ENCODE measurements at regions not wholly inside any gene's neighbourhood (a gene's known extent, or its start where the extent isn't known, plus 50 kb on each side); places are given as distances from the start of the nearest gene placed in this dataset.

DNA sequence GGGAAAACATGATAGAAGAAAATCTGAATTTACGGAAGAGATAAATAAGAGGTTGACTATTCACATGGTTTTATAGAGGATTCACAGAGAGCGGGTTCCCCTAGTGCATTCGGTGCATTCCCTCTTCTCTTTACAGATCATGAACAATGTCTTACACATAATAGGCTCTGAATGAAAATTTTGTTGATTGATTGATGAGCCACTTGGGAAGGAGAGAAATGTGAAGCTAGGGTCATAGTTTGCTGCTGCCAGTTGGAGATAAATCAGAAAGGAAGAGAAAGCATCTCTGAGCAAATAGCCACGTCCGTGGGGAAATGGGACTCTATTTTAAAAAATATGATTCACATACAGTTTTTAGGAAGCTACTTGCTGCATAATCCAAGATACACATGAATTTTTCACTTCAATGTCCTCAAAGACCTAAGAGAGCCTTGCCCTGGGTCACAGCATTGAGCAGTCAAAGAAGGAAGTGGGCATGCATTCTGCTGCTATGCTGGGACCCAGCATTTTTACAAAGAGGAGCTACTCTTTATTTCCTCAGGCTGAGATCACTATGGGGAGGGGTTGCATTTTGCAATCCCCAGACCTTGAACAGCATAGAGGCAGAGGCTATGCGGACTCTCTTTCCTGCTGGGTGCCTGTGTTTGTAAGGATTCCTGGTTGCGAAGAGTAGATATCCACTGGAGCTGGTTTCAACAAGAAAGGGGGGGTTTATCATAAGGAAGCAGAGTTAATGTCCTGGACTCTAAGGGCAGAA is 395.3 kb downstream of the TSN start:
- ChIA-PET CTCF (no interaction called here), POLR2A (ENCODE audit: low non-redundant PET) (no interaction called here)
- DNase-seq (ENCODE audit: low spot score), result no peak
- TF ChIP-seq, protein P1, sequence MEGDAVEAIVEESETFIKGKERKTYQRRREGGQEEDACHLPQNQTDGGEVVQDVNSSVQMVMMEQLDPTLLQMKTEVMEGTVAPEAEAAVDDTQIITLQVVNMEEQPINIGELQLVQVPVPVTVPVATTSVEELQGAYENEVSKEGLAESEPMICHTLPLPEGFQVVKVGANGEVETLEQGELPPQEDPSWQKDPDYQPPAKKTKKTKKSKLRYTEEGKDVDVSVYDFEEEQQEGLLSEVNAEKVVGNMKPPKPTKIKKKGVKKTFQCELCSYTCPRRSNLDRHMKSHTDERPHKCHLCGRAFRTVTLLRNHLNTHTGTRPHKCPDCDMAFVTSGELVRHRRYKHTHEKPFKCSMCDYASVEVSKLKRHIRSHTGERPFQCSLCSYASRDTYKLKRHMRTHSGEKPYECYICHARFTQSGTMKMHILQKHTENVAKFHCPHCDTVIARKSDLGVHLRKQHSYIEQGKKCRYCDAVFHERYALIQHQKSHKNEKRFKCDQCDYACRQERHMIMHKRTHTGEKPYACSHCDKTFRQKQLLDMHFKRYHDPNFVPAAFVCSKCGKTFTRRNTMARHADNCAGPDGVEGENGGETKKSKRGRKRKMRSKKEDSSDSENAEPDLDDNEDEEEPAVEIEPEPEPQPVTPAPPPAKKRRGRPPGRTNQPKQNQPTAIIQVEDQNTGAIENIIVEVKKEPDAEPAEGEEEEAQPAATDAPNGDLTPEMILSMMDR (conservative IDR thresholded peaks at IDR 0.05; ENCODE audit: low read depth), result no peak
- no peak overlapping the region for H3K27ac ChIP-seq

DNA sequence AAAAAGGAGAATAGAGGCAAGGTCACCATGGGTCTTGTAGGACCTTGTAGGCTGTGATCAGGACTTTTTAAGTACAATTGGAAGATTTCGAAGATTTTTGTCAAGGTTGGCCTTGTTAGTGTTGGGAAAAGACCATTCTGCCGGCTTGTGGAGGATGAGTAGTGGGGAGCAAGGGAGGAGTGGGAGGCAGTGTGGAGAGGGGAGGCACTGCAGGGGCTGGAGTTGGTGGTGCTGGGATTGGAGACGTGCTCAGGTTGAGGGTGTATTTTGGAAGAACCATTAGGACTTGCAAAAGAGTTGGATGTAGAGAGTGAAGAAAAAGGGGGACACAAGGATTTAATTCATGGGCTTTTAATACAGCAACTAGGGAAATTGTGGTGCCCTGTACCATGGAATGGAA is 397.1 kb downstream of the TSN start:
- POLR2A ChIA-PET (ENCODE audit: low non-redundant PET), result no interaction called here

DNA sequence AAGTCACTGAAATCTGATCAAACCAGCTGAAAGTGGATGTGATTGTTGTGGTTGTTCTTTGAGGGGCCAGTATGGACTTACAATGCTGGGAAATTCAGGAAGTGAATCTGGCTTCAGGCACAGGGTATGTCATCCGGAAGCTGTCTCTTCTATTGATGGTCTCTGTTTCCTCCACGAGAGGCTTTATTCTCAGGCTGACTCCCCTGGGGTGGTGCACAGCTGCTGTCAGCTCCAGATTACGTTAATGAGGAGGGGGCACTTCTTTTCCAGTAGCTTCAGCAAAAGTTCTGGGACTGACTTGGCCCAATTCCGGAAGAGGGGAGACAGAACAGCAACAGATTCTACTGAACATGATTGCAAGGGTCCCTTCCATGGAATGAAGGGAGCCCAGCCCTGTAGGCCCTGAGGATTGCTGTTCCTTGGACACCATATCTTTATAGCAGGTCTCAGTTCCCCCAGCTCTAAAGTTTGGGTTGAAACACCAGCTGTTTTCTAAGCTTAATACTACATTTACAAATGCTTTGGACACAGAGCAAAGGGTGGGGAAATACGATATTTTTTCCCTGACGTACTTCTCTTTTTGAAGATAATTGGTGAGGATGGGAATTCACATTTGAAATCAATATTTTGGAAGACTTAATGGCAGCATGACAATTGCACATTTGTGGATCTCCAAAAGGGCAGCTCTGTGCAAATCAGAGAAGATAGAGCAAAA is 400.9 kb downstream of the TSN start:
- CTCF ChIA-PET, result interaction anchor here (0.5 to 0.6 kb wide), 4 partner anchors 129 to 1862 kb away, joined by 3 read pairs; no protein-coding TSS in a partner anchor
- DNase-seq (ENCODE audit: low spot score), result no peak
- TF ChIP-seq, protein P1 (conservative IDR thresholded peaks at IDR 0.05; ENCODE audit: low read depth), result no peak
- H3K27ac ChIP-seq, result no peak overlapping the region
- POLR2A ChIA-PET (ENCODE audit: low non-redundant PET), result no interaction called here

More for the DNA sequence above, 397.1 kb downstream of the TSN start:
- DNase-seq (ENCODE audit: low spot score), result no peak
- CTCF ChIA-PET, result no interaction called here
- no peak overlapping the region for H3K27ac ChIP-seq
- TF ChIP-seq, protein P1 (conservative IDR thresholded peaks at IDR 0.05; ENCODE audit: low read depth), result no peak

DNA sequence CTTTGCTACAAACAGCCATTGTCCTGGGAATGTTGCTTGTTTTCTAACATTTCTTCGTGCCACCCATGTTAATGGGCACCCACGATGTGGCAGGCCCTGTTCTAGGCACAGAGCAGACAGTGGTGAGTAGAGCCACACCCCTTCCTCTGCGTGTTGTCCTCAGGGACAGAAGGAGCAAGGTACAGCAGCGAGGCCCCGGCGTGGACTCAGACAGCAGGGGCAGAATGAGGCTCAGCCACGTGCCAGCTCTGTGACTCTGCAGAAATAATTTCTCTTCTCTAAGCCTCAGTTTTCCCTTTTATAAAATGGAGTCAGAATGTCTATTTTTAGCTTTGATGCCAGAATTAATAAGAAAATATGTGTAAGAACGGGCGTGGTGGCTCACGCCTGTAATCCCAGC is 401.7 kb downstream of the TSN start:
- H3K27ac ChIP-seq, result no peak overlapping the region
- ChIA-PET POLR2A (ENCODE audit: low non-redundant PET) (no interaction called here), CTCF (interaction anchor here (0.6 kb wide), 3 partner anchors 68 to 1049 kb away, joined by 3 read pairs; no protein-coding TSS in a partner anchor)
- no peak for DNase-seq (ENCODE audit: low spot score)
- TF ChIP-seq, protein P1 (conservative IDR thresholded peaks at IDR 0.05; ENCODE audit: low read depth), result no peak

DNA sequence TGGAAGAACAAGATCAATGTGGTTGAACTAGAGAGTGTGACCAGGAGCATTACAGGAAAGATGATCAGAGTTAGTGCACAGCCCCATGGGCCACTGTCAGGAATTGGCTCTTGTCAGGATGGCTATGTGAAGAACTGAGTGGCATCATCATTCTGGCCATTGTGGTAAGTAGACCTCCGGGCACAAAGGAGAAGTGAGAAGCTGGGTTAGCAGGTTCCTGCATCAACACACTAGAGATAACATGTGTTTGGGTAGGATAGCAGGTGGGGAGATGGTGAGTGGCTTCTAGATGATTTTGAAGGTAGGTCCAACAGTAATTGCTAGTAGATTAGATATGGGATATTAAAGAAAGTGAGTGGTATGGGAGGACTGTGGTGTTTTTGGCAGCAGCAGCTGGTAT is 408.2 kb downstream of the TSN start:
- TF ChIP-seq, protein P1 (conservative IDR thresholded peaks at IDR 0.05; ENCODE audit: low read depth), result no peak
- no peak for DNase-seq (ENCODE audit: low spot score)
- H3K27ac ChIP-seq, result no peak overlapping the region
- CTCF ChIA-PET, result no interaction called here
- POLR2A ChIA-PET (ENCODE audit: low non-redundant PET), result no interaction called here

DNA sequence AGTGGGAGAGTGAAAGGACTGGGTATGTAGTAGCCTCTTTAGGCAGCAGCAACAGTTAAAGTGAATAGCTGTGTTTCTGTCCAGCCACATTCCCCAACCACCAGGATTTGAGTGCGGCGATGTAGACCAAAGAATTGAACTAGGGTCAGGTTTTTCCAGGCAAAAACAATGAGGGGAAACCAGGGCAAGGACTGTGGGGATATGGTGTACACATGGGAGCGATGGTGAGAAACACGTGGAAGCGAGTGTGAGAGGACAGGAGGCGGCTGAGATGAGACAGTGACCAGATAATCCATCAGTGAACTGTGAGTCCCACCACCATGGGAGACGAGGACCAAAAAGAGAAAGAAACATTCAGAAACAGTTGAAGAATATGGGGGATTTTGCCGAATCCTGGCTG is 409.5 kb downstream of the TSN start:
- ChIA-PET CTCF (no interaction called here), POLR2A (ENCODE audit: low non-redundant PET) (no interaction called here)
- TF ChIP-seq, protein P1 (conservative IDR thresholded peaks at IDR 0.05; ENCODE audit: low read depth), result no peak
- no peak overlapping the region for H3K27ac ChIP-seq
- DNase-seq (ENCODE audit: low spot score), result no peak
